ENCODE measurements at regions not wholly inside any gene's neighbourhood (a gene's known extent, or its start where the extent isn't known, plus 50 kb on each side); places are given as distances from the start of the nearest gene placed in this dataset.

- Mint-ChIP-seq H3K4me1 (ENCODE audit: low read depth, unreplicated experiment) (no peaks in the 10 kb centered on the region), H3K4me3 (ENCODE audit: unreplicated experiment) (no peak overlapping the region), H3K36me3 (ENCODE audit: insufficient read depth, unreplicated experiment) (no peaks in the 10 kb centered on the region), H3K9me3 (ENCODE audit: unreplicated experiment) (no peaks in the 10 kb centered on the region), H3K27ac (ENCODE audit: unreplicated experiment) (no peak overlapping the region), H3K27me3 (ENCODE audit: insufficient read depth, unreplicated experiment) (peaks cover 17% of the 10 kb centered on the region)
- ChIA-PET POLR2A (interaction anchor here (0.6 kb wide), 1 partner anchor 1239 kb away, joined by 4 read pairs; no protein-coding TSS in a partner anchor), CTCF (no interaction called here)
- H3K4me1 ChIP-seq = no peaks in the 10 kb centered on the region
- H3K36me3 ChIP-seq (ENCODE audit: control insufficient read depth, insufficient read depth, low read length) = no peaks in the 10 kb centered on the region
- H3K27me3 ChIP-seq (replicated peaks; ENCODE audit: control insufficient read depth, insufficient read depth, low read length) = no peaks in the 10 kb centered on the region
- H3K4me3 ChIP-seq (ENCODE audit: low read depth, low read length) = no peak overlapping the region
- no peak for DNase-seq
- H3K9me3 ChIP-seq = no peaks in the 10 kb centered on the region
- intact Hi-C loops (cut with micrococcal nuclease; ENCODE audit: unreplicated experiment) = no loop called here
- TF ChIP-seq, protein P1, sequence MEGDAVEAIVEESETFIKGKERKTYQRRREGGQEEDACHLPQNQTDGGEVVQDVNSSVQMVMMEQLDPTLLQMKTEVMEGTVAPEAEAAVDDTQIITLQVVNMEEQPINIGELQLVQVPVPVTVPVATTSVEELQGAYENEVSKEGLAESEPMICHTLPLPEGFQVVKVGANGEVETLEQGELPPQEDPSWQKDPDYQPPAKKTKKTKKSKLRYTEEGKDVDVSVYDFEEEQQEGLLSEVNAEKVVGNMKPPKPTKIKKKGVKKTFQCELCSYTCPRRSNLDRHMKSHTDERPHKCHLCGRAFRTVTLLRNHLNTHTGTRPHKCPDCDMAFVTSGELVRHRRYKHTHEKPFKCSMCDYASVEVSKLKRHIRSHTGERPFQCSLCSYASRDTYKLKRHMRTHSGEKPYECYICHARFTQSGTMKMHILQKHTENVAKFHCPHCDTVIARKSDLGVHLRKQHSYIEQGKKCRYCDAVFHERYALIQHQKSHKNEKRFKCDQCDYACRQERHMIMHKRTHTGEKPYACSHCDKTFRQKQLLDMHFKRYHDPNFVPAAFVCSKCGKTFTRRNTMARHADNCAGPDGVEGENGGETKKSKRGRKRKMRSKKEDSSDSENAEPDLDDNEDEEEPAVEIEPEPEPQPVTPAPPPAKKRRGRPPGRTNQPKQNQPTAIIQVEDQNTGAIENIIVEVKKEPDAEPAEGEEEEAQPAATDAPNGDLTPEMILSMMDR (IDR thresholded peaks at IDR 0.05; ENCODE audit: insufficient read depth in 1 of 2, low read depth in 1 of 2, low read length in 1 of 2, severe bottlenecking in 1 of 2, unreplicated experiment in 1 of 2) = no peak
- BruUV-seq (replicated peaks) = no TSS peak
Observed at GRCh38 chr3:135460273-135460672, 505.3 kb upstream of the PPP2R3A start.

GRCh38 chr3:135471911-135472310 lies 493.6 kb upstream of the PPP2R3A start:
- Mint-ChIP-seq H3K9me3 (ENCODE audit: unreplicated experiment) (no peaks in the 10 kb centered on the region), H3K4me3 (ENCODE audit: unreplicated experiment) (no peak overlapping the region), H3K36me3 (ENCODE audit: insufficient read depth, unreplicated experiment) (no peaks in the 10 kb centered on the region), H3K27me3 (ENCODE audit: insufficient read depth, unreplicated experiment) (peaks cover 23% of the 10 kb centered on the region), H3K4me1 (ENCODE audit: low read depth, unreplicated experiment) (no peaks in the 10 kb centered on the region), H3K27ac (ENCODE audit: unreplicated experiment) (no peak overlapping the region)
- no peak for DNase-seq
- Histone ChIP-seq H3K27me3 (replicated peaks; ENCODE audit: control insufficient read depth, insufficient read depth, low read length) (no peaks in the 10 kb centered on the region; the same call in 1 of the 2 replicates), H3K4me1 (no peaks in the 10 kb centered on the region), H3K9me3 (no peaks in the 10 kb centered on the region), H3K36me3 (ENCODE audit: control insufficient read depth, insufficient read depth, low read length) (no peaks in the 10 kb centered on the region), H3K4me3 (ENCODE audit: low read depth, low read length) (no peak overlapping the region)
- TF ChIP-seq, protein P1 (IDR thresholded peaks at IDR 0.05; ENCODE audit: insufficient read depth in 1 of 2, low read depth in 1 of 2, low read length in 1 of 2, severe bottlenecking in 1 of 2, unreplicated experiment in 1 of 2) = no peak
- POLR2A ChIA-PET = no interaction called here
- intact Hi-C loops (cut with micrococcal nuclease; ENCODE audit: unreplicated experiment) = no loop called here
- BruUV-seq (replicated peaks) = no TSS peak
- CTCF ChIA-PET = no interaction called here

GRCh38 chr3:135473449-135473848 lies 492.1 kb upstream of the PPP2R3A start:
- intact Hi-C loops (cut with micrococcal nuclease; ENCODE audit: unreplicated experiment) = no loop called here
- no TSS peak for BruUV-seq (replicated peaks)
- Histone ChIP-seq H3K9me3 (no peaks in the 10 kb centered on the region), H3K4me3 (ENCODE audit: low read depth, low read length) (no peak overlapping the region), H3K27me3 (replicated peaks; ENCODE audit: control insufficient read depth, insufficient read depth, low read length) (no peaks in the 10 kb centered on the region; the same call in 1 of the 2 replicates), H3K4me1 (no peaks in the 10 kb centered on the region), H3K36me3 (ENCODE audit: control insufficient read depth, insufficient read depth, low read length) (no peaks in the 10 kb centered on the region)
- Mint-ChIP-seq H3K27ac (ENCODE audit: unreplicated experiment) (no peak overlapping the region), H3K4me1 (ENCODE audit: low read depth, unreplicated experiment) (no peaks in the 10 kb centered on the region), H3K27me3 (ENCODE audit: insufficient read depth, unreplicated experiment) (peaks cover 22% of the 10 kb centered on the region), H3K9me3 (ENCODE audit: unreplicated experiment) (no peaks in the 10 kb centered on the region), H3K4me3 (ENCODE audit: unreplicated experiment) (no peak overlapping the region), H3K36me3 (ENCODE audit: insufficient read depth, unreplicated experiment) (no peaks in the 10 kb centered on the region)
- no peak for DNase-seq
- ChIA-PET CTCF (no interaction called here), POLR2A (no interaction called here)
- TF ChIP-seq, protein P1 (IDR thresholded peaks at IDR 0.05; ENCODE audit: insufficient read depth in 1 of 2, low read depth in 1 of 2, low read length in 1 of 2, severe bottlenecking in 1 of 2, unreplicated experiment in 1 of 2) = no peak

Data from Caco-2 (cell line).